ENCODE measurements at regions not wholly inside any gene's neighbourhood (a gene's known extent, or its start where the extent isn't known, plus 50 kb on each side); places are given as distances from the start of the nearest gene placed in this dataset.

GRCh38 chr13:90938848-90939247 lies 408.6 kb upstream of the MIR17HG start:
- no peak for TF ChIP-seq GATA2 (IDR thresholded peaks at IDR 0.05; ENCODE audit: low read depth, low read length)
- TF ChIP-seq GATA3 (IDR thresholded peaks at IDR 0.05; ENCODE audit: low read depth, low read length) = no peak

Data from SH-SY5Y (cell line).